HG03159 (cell line): ENCODE measurements at regions not wholly inside any gene's neighbourhood (a gene's known extent, or its start where the extent isn't known, plus 50 kb on each side); places are given as distances from the start of the nearest gene placed in this dataset.

Experiments used
- ATAC-seq: cut with Tn5 transposase; IDR thresholded peaks from one replicate; pipeline ENCODE4 v1.9.1; 2021; ENCODE audit warnings: mild to moderate bottlenecking, moderate library complexity; ENCODE audit not compliant: unreplicated experiment

GRCh38 chr6:150536835-150537234 is 62.9 kb upstream of the PLEKHG1 start:
- ATAC-seq = no peak

DNA sequence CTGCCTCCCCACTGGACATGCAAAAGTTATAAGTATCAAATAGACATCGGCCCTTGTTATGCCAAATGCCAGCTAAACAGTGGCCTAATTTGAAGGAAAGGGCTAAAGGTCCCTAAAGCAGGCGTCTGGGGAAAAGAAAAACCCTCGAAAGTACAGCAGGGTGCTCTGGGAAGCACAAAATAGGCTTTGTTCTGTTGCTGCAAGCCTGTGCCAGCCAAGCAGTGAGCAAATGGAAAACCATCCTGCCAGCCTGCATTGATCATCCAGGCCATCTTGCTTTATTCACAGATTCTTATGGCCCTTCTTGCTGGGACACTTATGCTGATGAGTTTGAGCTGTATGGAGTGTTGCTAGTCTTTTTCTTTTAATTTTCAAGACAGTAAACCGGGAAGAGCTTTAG is 62.2 kb upstream of the PLEKHG1 start:
- no peak for ATAC-seq

DNA sequence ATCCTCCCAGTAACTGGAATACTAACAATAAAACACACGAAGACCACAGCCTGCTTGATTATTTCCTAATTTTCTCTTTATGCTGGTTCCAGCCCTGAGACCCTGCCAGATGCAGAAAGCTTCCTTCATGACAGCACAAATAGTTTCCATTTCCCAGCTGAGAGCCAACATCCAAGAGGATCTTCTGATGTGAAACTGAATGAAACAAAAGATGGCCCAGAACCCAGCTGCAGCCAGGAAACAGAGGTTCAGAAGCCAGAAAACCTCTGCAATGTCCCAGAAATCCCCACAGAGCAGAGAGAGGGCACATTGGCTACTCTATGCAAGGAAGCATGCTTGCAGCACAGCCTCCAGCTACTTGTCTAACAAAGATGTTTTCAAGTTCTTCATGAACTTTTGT is 61.8 kb upstream of the PLEKHG1 start:
- ATAC-seq = no peak

DNA sequence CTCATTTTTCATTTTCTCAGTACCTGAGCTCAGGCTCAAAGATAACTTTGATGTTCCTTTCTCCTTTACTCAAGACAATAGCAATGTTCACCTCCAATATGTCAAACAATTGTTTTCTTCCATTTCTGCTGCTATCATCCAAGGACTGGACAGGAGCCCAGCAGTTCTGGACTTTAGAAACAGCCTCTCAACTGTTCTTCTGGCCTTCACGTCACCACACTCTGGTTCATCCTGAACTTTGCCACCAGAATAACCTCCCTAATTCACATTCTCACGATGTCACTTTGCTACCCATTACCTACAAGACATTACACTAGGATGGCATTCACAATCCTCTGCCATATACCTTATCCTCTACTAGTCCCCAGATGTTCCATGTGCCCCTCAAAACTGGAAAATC is 60.6 kb upstream of the PLEKHG1 start:
- no peak for ATAC-seq

DNA sequence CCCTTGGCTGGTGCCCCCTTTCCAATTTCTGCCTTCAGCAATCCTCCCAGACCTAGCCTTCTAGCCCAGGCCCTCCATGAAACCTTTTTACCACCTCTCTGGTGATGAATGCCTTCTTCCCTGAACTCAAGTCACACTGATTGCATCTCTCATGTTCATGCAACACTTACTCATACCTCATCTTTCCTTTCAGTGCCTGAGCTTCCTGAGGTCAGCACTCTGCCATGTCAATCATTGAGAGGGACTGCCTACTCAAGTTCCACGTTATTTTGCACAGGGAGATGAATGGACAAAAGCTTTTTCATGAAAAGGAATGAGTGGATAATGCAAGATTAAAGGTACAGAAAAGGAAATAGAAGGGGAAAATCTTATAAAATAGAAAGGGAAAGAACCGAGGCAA is 60.1 kb upstream of the PLEKHG1 start:
- no peak for ATAC-seq

GRCh38 chr6:150541576-150541975 is 58.1 kb upstream of the PLEKHG1 start:
- no peak for ATAC-seq

GRCh38 chr6:150543178-150543577 is 56.5 kb upstream of the PLEKHG1 start:
- ATAC-seq = no peak

- ATAC-seq = no peak
Observed at GRCh38 chr6:150544793-150545192, 54.9 kb upstream of the PLEKHG1 start.

DNA sequence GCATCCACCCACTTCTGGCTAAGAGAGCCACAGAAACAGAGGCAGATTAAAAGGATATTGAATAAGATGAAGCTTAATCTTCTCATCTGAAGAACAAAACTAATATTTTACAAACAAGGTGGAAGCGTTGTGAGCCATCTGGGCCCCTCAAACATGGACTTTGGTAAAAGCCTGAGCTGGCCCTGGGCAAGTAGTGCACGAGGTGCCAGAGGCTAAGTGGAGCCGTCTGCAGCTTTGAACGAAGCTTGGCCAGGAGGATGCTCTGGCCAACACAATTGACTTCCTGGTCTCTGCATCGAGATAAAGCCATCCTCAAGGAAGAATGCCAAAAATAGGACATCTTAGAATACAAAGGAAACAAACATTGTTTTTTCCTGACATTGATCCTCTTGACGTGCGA is 53.2 kb upstream of the PLEKHG1 start:
- no peak for ATAC-seq

DNA sequence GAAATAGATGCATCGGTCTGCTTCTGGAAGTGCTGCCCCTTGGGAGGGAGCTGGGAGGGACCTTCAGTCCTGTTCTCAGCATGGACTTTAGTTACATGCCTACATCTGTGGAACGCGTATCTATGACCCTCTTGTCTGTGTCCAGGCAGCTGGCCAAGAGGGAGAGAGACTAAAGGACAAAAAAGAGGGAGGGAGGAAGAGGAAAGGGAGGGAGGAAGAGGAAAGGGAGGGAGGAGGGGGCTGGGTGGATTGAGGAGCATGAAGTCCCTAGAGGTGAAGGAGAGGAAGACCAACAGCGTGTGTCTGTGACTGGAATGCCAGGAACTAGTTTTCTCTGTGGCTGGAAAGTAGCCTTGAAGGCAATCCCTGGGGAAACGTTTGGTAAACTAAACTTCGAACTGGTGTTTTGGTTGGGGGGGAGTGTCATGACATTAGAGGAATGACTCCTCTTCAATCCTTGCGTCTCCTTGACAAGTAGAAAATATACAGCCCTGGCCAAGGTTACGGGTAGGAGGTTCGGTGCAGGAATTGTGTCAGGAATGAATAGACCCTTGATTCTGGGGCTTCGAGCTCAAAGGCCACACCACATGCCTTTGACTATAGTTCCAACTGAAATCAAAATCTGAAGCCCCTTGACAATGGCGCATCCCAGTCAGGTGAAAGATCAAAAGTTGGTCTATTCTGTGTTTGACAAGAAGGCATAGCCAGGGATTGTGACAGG is 52.0 kb upstream of the PLEKHG1 start:
- no peak for ATAC-seq

DNA sequence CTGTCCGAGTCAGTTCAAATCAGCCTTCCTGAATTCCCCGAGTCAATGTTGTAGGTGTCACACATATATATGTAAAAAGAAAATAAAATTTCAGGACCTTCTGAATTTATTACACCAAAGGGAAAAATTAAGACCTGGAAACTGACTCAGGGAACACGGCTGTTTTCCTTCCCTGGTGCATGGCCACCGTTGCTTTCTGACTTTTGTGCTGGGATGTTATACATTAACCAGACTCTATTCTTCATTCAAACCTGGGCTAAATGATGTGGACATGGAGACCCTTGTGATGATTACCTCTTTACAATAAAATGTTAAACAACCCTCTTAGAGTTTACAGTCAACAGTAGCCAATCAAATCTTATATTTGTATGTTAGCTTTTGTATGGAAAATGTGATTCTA is 51.4 kb upstream of the PLEKHG1 start:
- no peak for ATAC-seq

DNA sequence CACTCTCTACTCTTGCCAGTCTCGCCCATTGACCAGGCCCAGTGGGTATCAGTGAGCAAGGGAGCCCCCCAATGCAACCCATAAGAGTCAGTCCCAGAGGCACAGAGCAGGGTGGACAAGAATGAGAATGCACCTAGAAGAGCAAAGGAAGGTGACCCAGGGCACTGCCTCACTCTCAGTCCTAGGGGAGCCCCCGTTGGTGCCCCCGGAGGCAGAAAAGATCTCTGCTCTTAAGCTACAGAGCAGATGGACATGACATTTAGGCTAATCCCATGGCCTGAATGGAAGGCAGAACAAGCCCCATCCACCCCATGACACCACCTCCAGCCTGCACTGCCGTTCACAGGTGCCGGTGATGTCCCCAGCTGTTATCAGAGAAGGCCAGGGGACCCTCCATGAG is 50.7 kb upstream of the PLEKHG1 start:
- no peak for ATAC-seq

DNA sequence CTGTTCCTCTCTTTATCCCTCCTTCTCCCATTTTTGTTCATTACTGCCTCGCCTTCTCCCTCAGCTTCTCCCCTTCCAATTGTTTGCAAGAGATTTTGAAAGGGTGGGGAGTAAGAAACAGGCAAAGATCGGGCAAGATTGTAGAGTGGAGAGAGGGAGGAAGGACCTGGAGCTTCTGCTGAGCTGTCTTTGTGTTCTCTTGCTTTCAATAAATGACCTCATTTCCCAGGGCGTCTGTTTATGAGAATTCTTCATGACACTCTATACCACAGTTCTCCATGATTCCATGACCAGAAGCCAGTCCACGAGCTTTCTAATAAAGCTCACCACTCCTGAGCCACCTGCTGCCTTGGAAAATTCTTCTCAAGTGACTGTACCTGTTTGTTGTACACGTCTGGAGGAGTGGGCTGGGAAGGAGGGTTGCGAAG is 50.0 kb upstream of the PLEKHG1 start:
- ATAC-seq = no peak
